Type B pancreatic cell (in vitro differentiated cells): ENCODE measurements at regions not wholly inside any gene's neighbourhood (a gene's known extent, or its start where the extent isn't known, plus 50 kb on each side); places are given as distances from the start of the nearest gene placed in this dataset.

Experiments used
- DNase-seq: peaks from one replicate; pipeline ENCODE4 v3.0.0; 2021; ENCODE audit warnings: mixed read lengths; ENCODE audit not compliant: unreplicated experiment; ENCODE audit errors: extremely low spot score
- H3K27ac Mint-ChIP-seq: 2 replicates; pipeline ENCODE4 v1.8.0; 2021; ENCODE audit warnings: mild to moderate bottlenecking, mixed read lengths
- H3K27me3 Mint-ChIP-seq: 2 replicates; pipeline ENCODE4 v1.8.0; 2021; ENCODE audit warnings: mixed read lengths
- H3K36me3 Mint-ChIP-seq: 2 replicates; pipeline ENCODE4 v1.8.0; 2021; ENCODE audit warnings: mixed read lengths
- H3K4me1 Mint-ChIP-seq: one replicate; pipeline ENCODE4 v1.8.0; 2021; ENCODE audit warnings: mixed read lengths; ENCODE audit not compliant: unreplicated experiment
- H3K4me3 Mint-ChIP-seq: 2 replicates; pipeline ENCODE4 v1.8.0; 2021; ENCODE audit warnings: mild to moderate bottlenecking, mixed read lengths
- H3K9me3 Mint-ChIP-seq: 2 replicates; pipeline ENCODE4 v1.8.0; 2021; ENCODE audit warnings: mixed read lengths
- TF ChIP-seq, protein P1 (sequence below): fragments of 200-600 bp; sonication (generic); conservative IDR thresholded peaks from 2 replicates; pipeline ENCODE4 v1.5.0; 2021; ENCODE audit warnings: antibody characterized with exemption, mild to moderate bottlenecking

DNA sequence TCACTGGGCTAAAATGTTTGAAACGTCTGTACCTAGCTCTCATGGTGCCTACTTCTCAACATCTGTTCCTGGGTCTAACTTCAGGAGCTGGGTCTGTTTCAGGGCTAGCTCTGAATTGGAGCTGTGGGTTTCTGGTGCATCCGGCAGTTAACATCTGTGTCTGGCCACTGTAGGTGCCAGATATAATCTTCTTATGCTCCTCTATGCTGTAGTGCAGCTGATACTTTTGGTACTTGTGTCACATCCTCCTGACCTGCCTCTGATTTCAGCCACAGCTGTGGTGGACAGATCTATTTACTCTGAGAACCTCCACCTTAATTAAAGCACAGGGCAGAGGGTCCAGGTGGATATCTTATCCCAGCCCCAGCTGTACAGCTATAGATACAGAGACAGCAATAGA is 496.5 kb upstream of the CDH11 start:
- H3K27ac Mint-ChIP-seq: no peak overlapping the region
- peaks cover 7% of the 10 kb centered on the region for H3K9me3 Mint-ChIP-seq
- peaks cover 15% of the 10 kb centered on the region for H3K4me1 Mint-ChIP-seq
- DNase-seq: no peak
- TF ChIP-seq, protein P1, sequence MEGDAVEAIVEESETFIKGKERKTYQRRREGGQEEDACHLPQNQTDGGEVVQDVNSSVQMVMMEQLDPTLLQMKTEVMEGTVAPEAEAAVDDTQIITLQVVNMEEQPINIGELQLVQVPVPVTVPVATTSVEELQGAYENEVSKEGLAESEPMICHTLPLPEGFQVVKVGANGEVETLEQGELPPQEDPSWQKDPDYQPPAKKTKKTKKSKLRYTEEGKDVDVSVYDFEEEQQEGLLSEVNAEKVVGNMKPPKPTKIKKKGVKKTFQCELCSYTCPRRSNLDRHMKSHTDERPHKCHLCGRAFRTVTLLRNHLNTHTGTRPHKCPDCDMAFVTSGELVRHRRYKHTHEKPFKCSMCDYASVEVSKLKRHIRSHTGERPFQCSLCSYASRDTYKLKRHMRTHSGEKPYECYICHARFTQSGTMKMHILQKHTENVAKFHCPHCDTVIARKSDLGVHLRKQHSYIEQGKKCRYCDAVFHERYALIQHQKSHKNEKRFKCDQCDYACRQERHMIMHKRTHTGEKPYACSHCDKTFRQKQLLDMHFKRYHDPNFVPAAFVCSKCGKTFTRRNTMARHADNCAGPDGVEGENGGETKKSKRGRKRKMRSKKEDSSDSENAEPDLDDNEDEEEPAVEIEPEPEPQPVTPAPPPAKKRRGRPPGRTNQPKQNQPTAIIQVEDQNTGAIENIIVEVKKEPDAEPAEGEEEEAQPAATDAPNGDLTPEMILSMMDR: no peak
- H3K27me3 Mint-ChIP-seq: peaks cover 18% of the 10 kb centered on the region
- no peaks in the 10 kb centered on the region for H3K36me3 Mint-ChIP-seq
- no peak overlapping the region for H3K4me3 Mint-ChIP-seq

DNA sequence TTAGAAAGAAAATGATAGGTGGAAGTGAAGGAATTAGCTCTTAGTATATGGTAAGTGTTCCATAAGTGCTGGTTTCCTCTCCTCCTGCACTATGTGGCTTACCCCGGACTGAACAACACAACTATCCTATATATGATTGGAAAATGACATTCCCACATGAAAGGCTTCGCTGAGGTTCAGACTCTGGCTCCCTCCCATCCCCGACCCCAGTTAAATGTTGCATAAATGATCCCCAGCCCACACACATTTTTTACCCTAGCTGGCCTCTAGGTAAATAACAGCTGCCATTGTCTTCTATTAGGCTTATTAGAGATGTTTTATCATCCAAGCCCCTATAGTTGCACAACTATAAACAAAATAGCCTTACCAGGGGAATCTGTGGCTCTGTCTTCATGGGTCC is 495.6 kb upstream of the CDH11 start:
- no peak for DNase-seq
- Mint-ChIP-seq H3K4me3 (no peak overlapping the region), H3K27ac (no peak overlapping the region), H3K27me3 (peaks cover 15% of the 10 kb centered on the region), H3K9me3 (peaks cover 7% of the 10 kb centered on the region), H3K36me3 (no peaks in the 10 kb centered on the region), H3K4me1 (peaks cover 15% of the 10 kb centered on the region)
- TF ChIP-seq, protein P1: no peak

DNA sequence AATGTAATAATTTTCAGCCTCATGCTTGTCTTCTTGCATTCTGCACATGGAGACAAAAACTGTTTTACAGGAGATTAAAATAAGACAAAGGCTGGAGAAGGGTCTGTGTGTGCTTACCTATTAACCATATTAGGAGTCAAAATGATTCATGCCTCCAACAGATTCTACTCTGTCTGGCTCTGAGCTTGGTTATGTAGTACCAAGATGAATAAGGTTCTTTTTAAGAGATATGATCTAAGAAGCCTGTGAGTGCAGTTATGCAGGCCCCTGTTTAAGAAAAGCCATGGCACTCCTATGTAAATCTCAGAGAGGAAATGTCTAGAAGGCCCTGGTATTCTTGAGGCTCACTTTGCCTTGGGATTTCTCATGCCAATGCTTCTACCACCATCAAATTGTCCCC is 486.6 kb upstream of the CDH11 start:
- TF ChIP-seq, protein P1: no peak
- no peaks in the 10 kb centered on the region for H3K9me3 Mint-ChIP-seq
- DNase-seq: no peak
- no peak overlapping the region for H3K4me3 Mint-ChIP-seq
- no peak overlapping the region for H3K27ac Mint-ChIP-seq
- H3K27me3 Mint-ChIP-seq: peaks cover 4% of the 10 kb centered on the region
- no peaks in the 10 kb centered on the region for H3K4me1 Mint-ChIP-seq
- no peaks in the 10 kb centered on the region for H3K36me3 Mint-ChIP-seq

DNA sequence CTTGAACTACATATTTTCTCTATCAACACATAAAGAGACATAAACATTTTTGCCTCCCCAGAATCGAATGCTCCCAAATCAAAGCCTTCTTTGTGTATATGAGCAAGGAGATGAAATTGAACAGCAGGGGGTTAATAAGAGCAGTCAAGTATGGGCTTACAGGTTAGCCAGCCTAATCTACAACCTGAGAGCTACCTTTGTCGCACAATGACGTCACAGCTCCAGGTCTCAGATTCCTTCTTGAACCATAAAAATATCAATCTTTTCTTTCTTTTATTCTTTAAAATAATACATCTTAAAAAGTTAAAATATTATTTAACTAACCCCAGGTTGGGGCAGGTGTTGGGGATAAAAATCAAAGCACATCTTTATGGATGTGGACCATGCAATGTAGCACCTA is 482.9 kb upstream of the CDH11 start:
- H3K4me1 Mint-ChIP-seq: peaks cover 10% of the 10 kb centered on the region
- H3K27me3 Mint-ChIP-seq: peaks cover 9% of the 10 kb centered on the region

DNA sequence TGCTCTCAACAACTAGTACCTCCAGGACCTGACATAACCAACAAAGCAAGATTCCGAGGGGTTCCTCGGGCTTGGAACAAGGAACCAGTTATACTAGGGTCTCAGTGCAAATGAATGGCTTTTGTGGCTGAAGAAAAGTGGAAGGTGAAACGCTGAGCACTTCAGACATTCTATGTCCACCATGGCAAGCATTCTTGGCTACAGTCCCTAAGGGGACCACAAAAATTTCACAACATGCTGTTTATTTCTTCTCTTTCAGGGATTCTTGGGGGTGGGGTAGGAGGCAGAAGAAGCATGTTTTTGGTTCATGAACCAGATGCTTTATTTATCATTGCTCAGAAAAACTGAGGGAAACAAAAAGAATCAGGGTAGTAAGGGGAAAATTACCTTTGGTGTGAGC is 479.9 kb upstream of the CDH11 start:
- Mint-ChIP-seq H3K36me3 (peaks cover 5% of the 10 kb centered on the region), H3K4me3 (no peak overlapping the region), H3K4me1 (peaks cover 18% of the 10 kb centered on the region), H3K27me3 (peaks cover 5% of the 10 kb centered on the region), H3K27ac (no peak overlapping the region), H3K9me3 (no peaks in the 10 kb centered on the region)
- DNase-seq: no peak
- TF ChIP-seq, protein P1: no peak

More for the DNA sequence above, 482.9 kb upstream of the CDH11 start:
- no peak for DNase-seq
- H3K9me3 Mint-ChIP-seq: no peaks in the 10 kb centered on the region
- TF ChIP-seq, protein P1: no peak
- no peak overlapping the region for H3K4me3 Mint-ChIP-seq
- peaks cover 5% of the 10 kb centered on the region for H3K36me3 Mint-ChIP-seq
- no peak overlapping the region for H3K27ac Mint-ChIP-seq

DNA sequence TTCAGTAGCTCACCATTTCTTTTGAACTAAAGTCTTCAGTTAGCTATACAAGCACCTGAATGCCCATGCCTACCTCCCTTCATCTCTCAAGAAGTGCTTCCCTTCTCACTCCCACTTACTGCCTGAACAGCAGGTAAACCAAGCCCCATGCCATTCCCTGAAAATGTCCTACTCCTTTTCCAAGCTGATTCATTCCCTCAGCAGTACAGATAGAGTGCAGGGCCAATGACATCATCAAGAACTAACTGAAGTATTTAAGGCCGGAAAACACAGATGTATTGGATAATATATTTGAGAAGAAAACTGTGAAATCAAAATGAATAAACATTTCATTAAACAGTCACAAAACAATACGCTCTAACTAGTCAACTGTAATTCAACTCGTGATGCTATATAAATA is 478.8 kb upstream of the CDH11 start:
- H3K27ac Mint-ChIP-seq: no peak overlapping the region
- H3K4me1 Mint-ChIP-seq: peaks cover 18% of the 10 kb centered on the region
- peaks cover 5% of the 10 kb centered on the region for H3K27me3 Mint-ChIP-seq
- H3K9me3 Mint-ChIP-seq: no peaks in the 10 kb centered on the region
- H3K4me3 Mint-ChIP-seq: no peak overlapping the region
- no peak for DNase-seq
- TF ChIP-seq, protein P1: no peak
- peaks cover 5% of the 10 kb centered on the region for H3K36me3 Mint-ChIP-seq
